ENCODE measurements at regions not wholly inside any gene's neighbourhood (a gene's known extent, or its start where the extent isn't known, plus 50 kb on each side); places are given as distances from the start of the nearest gene placed in this dataset.

DNA sequence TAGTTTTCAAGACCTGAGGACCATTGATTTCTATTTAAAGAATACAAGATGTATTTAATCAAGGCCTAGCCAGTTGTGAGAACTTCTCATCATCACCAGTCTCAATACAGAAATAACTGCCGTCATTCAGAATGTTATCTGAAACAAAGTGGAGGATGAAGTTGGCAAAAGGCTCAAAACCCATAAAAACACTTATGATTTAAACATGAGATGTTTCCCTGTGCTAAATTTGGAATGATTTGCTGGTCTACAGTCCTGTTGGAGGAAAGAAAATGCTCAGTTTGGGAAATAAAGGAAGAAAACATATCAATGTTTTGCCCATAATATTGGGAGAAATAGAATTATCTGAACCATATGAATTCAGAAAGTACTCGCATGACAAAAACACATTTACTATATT lies 192.2 kb downstream of the ADGRA3 start:
- Histone ChIP-seq H3K79me2 (ENCODE audit: insufficient read depth, low read length) (no peaks in the 10 kb centered on the region), H3K4me2 (ENCODE audit: low read length) (no peak overlapping the region), H3K4me1 (ENCODE audit: insufficient read depth, low read length, severe bottlenecking) (no peaks in the 10 kb centered on the region), H3K4me3 (ENCODE audit: low read depth, low read length, poor library complexity, severe bottlenecking) (no peak overlapping the region), H3K9me3 (ENCODE audit: low read length) (no peaks in the 10 kb centered on the region), H4K20me1 (ENCODE audit: insufficient read depth, low read length) (no peaks in the 10 kb centered on the region), H3K9ac (ENCODE audit: low read length) (no peak overlapping the region), H3F3A (ENCODE audit: insufficient read depth, low read length) (no peaks in the 10 kb centered on the region), H3K36me3 (ENCODE audit: insufficient read depth, low read length) (no peaks in the 10 kb centered on the region), H3K9me2 (ENCODE audit: low read depth, low read length) (no peaks in the 10 kb centered on the region), H3K27me3 (ENCODE audit: insufficient read depth, low read length) (no peaks in the 10 kb centered on the region), H2AFZ (ENCODE audit: low read length) (no peak overlapping the region), H3K27ac (ENCODE audit: low read depth, low read length, poor library complexity, severe bottlenecking) (no peak overlapping the region)
- TF ChIP-seq EZH2 (IDR thresholded peaks at IDR 0.05; ENCODE audit: borderline replicate concordance, low read length), result no peak
- TF ChIP-seq, protein P1, sequence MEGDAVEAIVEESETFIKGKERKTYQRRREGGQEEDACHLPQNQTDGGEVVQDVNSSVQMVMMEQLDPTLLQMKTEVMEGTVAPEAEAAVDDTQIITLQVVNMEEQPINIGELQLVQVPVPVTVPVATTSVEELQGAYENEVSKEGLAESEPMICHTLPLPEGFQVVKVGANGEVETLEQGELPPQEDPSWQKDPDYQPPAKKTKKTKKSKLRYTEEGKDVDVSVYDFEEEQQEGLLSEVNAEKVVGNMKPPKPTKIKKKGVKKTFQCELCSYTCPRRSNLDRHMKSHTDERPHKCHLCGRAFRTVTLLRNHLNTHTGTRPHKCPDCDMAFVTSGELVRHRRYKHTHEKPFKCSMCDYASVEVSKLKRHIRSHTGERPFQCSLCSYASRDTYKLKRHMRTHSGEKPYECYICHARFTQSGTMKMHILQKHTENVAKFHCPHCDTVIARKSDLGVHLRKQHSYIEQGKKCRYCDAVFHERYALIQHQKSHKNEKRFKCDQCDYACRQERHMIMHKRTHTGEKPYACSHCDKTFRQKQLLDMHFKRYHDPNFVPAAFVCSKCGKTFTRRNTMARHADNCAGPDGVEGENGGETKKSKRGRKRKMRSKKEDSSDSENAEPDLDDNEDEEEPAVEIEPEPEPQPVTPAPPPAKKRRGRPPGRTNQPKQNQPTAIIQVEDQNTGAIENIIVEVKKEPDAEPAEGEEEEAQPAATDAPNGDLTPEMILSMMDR (IDR thresholded peaks at IDR 0.05; ENCODE audit: low read length), result no peak

DNA sequence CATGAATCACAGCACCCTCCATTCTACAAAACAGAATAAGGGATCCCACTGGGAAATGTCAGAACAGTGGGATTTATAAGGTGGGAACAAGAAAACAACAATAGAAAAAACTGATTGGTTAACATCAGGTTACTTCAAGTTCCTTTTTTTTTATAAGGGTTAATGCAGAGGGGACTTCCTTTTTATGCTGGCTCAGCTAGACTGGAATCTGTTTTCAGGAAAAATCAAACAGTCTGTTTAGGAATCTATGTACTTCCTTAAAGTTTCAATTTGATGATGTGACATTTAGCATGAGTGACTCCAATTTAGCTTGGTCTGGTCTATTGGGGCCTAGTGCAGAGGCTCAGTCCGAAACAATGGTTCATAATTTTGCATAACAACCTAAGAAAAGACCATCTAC lies 192.9 kb downstream of the ADGRA3 start:
- Histone ChIP-seq H3K36me3 (ENCODE audit: insufficient read depth, low read length) (no peaks in the 10 kb centered on the region), H3F3A (ENCODE audit: insufficient read depth, low read length) (no peaks in the 10 kb centered on the region), H3K9ac (ENCODE audit: low read length) (no peak overlapping the region), H3K27ac (ENCODE audit: low read depth, low read length, poor library complexity, severe bottlenecking) (no peak overlapping the region), H3K4me1 (ENCODE audit: insufficient read depth, low read length, severe bottlenecking) (no peaks in the 10 kb centered on the region), H3K9me3 (ENCODE audit: low read length) (no peaks in the 10 kb centered on the region), H3K27me3 (ENCODE audit: insufficient read depth, low read length) (no peaks in the 10 kb centered on the region), H3K9me2 (ENCODE audit: low read depth, low read length) (no peaks in the 10 kb centered on the region), H2AFZ (ENCODE audit: low read length) (no peak overlapping the region), H3K4me2 (ENCODE audit: low read length) (no peak overlapping the region), H3K4me3 (ENCODE audit: low read depth, low read length, poor library complexity, severe bottlenecking) (no peak overlapping the region), H3K79me2 (ENCODE audit: insufficient read depth, low read length) (no peaks in the 10 kb centered on the region), H4K20me1 (ENCODE audit: insufficient read depth, low read length) (no peaks in the 10 kb centered on the region)
- TF ChIP-seq, protein P1 (IDR thresholded peaks at IDR 0.05; ENCODE audit: low read length), result no peak
- no peak for TF ChIP-seq EZH2 (IDR thresholded peaks at IDR 0.05; ENCODE audit: borderline replicate concordance, low read length)

DNA sequence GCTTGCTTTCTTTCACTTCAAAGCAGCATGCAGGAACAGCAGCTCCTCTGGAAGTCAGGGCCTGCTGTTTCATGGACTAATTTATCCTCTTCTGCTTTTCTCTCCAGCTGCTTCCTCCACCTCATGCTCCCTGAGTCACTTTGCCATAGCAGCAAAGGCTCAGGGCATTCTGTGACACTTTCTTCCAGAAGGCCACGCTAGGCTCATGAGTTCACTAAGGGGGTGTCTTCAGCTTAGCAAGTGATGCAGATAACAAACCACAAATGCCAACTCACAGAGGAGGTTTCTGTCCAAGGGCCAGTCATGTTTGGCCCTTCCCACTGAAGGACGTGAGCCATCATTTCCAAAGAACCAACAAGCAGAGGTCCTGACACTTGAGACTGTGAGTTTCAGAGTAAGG lies 200.2 kb downstream of the ADGRA3 start:
- TF ChIP-seq EZH2 (IDR thresholded peaks at IDR 0.05; ENCODE audit: borderline replicate concordance, low read length), result no peak
- TF ChIP-seq, protein P1 (IDR thresholded peaks at IDR 0.05; ENCODE audit: low read length), result no peak
- no peaks in the 10 kb centered on the region for H3K27me3 ChIP-seq (ENCODE audit: insufficient read depth, low read length)
- H3K27ac ChIP-seq (ENCODE audit: low read depth, low read length, poor library complexity, severe bottlenecking), result no peak overlapping the region
- no peaks in the 10 kb centered on the region for H3K79me2 ChIP-seq (ENCODE audit: insufficient read depth, low read length)
- H3K9ac ChIP-seq (ENCODE audit: low read length), result no peak overlapping the region
- H2AFZ ChIP-seq (ENCODE audit: low read length), result no peak overlapping the region
- no peaks in the 10 kb centered on the region for H4K20me1 ChIP-seq (ENCODE audit: insufficient read depth, low read length)
- H3K4me2 ChIP-seq (ENCODE audit: low read length), result no peak overlapping the region
- no peaks in the 10 kb centered on the region for H3K4me1 ChIP-seq (ENCODE audit: insufficient read depth, low read length, severe bottlenecking)
- no peaks in the 10 kb centered on the region for H3K9me3 ChIP-seq (ENCODE audit: low read length)
- no peaks in the 10 kb centered on the region for H3K36me3 ChIP-seq (ENCODE audit: insufficient read depth, low read length)
- no peak overlapping the region for H3K4me3 ChIP-seq (ENCODE audit: low read depth, low read length, poor library complexity, severe bottlenecking)
- no peaks in the 10 kb centered on the region for H3F3A ChIP-seq (ENCODE audit: insufficient read depth, low read length)
- no peaks in the 10 kb centered on the region for H3K9me2 ChIP-seq (ENCODE audit: low read depth, low read length)
